NCI-H2107 treated with DMSO at 0.1 percent for 48 hours (cell line): ENCODE measurements at regions not wholly inside any gene's neighbourhood (a gene's known extent, or its start where the extent isn't known, plus 50 kb on each side); places are given as distances from the start of the nearest gene placed in this dataset.

ENCODE experiments used
- DNase-seq: peaks from one replicate; lab custom pipeline; 2025; ENCODE audit not compliant: unreplicated experiment; lab: John Stamatoyannopoulos, UW

- DNase-seq, result no peak
Observed at GRCh38 chr12:13597837-13598236, 383.6 kb downstream of the GRIN2B start.

GRCh38 chr12:13597166-13597565 is 384.2 kb downstream of the GRIN2B start:
- DNase-seq, result no peak

GRCh38 chr12:13596714-13597113 is 384.7 kb downstream of the GRIN2B start:
- no peak for DNase-seq

- no peak for DNase-seq
Observed at GRCh38 chr12:13595536-13596443, 385.6 kb downstream of the GRIN2B start.

- no peak for DNase-seq
Observed at GRCh38 chr12:13594731-13595514, 386.5 kb downstream of the GRIN2B start.

GRCh38 chr12:13592063-13592942 is 389.1 kb downstream of the GRIN2B start:
- no peak for DNase-seq

GRCh38 chr12:13591488-13591887 is 389.9 kb downstream of the GRIN2B start:
- DNase-seq, result no peak

- DNase-seq, result no peak
Observed at GRCh38 chr12:13591059-13591458, 390.3 kb downstream of the GRIN2B start.

- DNase-seq, result no peak
Observed at GRCh38 chr12:13588574-13588973, 392.0 kb downstream of the EMP1 start.

GRCh38 chr12:13587721-13588390 is 391.3 kb downstream of the EMP1 start:
- no peak for DNase-seq

- no peak for DNase-seq
Observed at GRCh38 chr12:13586361-13586760, 389.8 kb downstream of the EMP1 start.

GRCh38 chr12:13584541-13584940 is 388.0 kb downstream of the EMP1 start:
- DNase-seq, result no peak

GRCh38 chr12:13583630-13584029 is 387.1 kb downstream of the EMP1 start:
- no peak for DNase-seq

- no peak for DNase-seq
Observed at GRCh38 chr12:13582421-13582820, 385.9 kb downstream of the EMP1 start.

- no peak for DNase-seq
Observed at GRCh38 chr12:13581031-13581430, 384.5 kb downstream of the EMP1 start.

- DNase-seq, result no peak
Observed at GRCh38 chr12:13580206-13580605, 383.7 kb downstream of the EMP1 start.

GRCh38 chr12:13576935-13577500 is 380.5 kb downstream of the EMP1 start:
- DNase-seq, result no peak

- DNase-seq, result no peak
Observed at GRCh38 chr12:13573698-13574321, 377.3 kb downstream of the EMP1 start.

GRCh38 chr12:13571035-13571434 is 374.5 kb downstream of the EMP1 start:
- DNase-seq, result no peak
